Ammon's horn (tissue), 1 donor: ENCODE measurements at regions not wholly inside any gene's neighbourhood (a gene's known extent, or its start where the extent isn't known, plus 50 kb on each side); places are given as distances from the start of the nearest gene placed in this dataset.

Source experiments
- DNase-seq: peaks from one replicate; pipeline ENCODE4 v3.0.0-alpha.2; 2016; ENCODE audit warnings: low spot score

GRCh38 chr12:102781117-102781516, 135.9 kb downstream of the PAH start:
- DNase-seq, result peak; percentile 66

DNA sequence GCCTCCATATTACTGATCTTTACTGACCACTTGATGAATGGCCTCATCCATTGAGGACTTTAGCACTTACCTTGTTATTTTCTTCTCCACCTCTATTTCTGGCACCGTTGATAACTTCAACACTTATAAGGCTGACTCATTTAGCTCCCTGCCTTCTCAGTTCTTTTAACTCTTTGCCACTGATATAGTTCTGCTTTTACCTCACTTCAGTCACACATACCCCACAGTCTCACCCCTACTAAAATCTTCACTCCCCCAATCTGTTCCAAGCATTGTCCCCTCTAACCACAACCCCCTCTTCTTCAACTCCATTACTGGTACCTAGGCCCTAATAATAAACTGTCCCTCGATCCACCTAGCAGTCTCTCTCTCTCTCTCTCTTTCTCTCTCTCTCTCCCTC, 141.0 kb downstream of the PAH start:
- DNase-seq, result no peak

GRCh38 chr12:102769323-102769916, 147.6 kb downstream of the PAH start:
- DNase-seq, result peak; percentile 80

DNA sequence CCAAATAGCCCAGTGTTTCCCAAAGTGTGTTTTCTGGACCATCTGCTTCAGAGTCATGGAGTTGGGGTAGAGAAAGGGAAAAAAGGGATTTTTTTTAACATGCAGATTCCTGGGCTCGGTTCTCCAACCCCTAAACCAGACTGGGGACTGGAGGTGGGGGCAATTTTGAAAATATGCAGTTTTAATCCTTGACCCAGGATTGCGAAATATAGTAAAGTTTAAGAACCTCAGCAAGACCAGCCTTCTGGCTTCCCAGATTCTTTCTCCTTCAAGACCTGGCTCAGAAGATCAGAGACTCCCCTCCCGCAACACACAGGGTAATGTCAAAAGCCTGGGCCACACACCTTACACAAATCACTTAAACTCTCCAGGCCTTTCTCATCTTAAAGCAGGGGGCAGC, 150.1 kb downstream of the PAH start:
- DNase-seq, result no peak

GRCh38 chr12:102765736-102766135, 151.3 kb downstream of the PAH start:
- no peak for DNase-seq

DNA sequence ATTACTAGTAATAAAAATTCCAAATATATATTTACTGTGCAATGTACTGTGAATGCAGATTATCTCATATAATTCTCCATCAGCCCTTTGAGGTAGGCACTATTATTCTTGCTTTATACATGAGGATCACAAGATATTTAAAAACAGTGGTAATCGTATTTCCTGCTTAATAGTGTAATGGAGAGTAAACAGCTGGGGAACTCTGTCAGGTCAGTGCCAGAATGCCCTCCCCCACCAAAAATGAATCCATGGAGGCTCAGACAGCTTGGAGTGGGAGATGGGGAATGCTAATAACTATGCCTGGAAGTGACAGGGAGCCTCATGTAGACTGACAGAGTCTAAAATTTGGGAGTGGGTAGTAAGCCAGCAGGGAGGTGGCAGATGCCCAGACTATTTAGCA, 153.6 kb downstream of the PAH start:
- DNase-seq, result no peak

- DNase-seq, result no peak
Observed at GRCh38 chr12:102763061-102763460, 154.0 kb downstream of the PAH start.

DNA sequence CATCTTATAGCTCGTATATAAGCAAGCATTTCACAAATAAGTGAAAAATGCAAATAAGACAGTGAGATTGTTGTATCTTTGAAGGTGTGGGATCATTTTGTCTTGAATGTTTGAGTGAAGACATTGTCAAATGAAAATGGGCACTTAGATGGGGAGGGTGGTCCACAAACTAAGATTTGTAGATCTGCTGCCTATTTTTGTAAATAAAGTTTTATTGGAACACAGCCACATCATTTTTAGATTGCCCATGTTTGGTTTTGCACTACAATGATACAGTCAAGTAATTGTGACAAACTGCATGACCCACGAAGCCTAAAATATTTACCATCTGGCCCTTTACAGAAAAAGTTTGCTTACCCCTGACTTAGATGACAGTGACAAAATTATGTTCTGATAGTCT, 156.7 kb downstream of the PAH start:
- no peak for DNase-seq

DNA sequence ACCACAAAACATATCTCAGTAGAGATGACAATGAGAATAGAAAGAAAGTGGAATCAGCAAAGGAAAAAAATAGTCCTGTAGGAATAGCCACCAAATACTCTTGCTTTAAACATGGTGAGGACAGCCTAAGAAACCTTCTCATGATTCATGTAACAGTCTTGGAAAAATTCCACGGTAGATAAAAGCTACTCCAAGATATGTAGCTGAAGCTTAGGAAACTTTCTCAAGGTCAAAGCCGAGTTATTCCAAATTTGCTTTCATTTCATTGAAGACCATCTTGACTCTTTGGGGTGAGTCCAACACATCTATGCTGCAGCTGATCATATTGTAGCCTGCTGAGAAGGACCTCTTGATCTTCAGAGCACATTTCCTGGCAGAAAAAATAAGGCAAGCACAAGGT, 157.6 kb downstream of the PAH start:
- DNase-seq, result no peak

- no peak for DNase-seq
Observed at GRCh38 chr12:102757882-102758226, 159.2 kb downstream of the PAH start.

- no peak for DNase-seq
Observed at GRCh38 chr12:102757154-102757881, 159.7 kb downstream of the PAH start.

- no peak for DNase-seq
Observed at GRCh38 chr12:102756530-102756929, 160.5 kb downstream of the PAH start.

DNA sequence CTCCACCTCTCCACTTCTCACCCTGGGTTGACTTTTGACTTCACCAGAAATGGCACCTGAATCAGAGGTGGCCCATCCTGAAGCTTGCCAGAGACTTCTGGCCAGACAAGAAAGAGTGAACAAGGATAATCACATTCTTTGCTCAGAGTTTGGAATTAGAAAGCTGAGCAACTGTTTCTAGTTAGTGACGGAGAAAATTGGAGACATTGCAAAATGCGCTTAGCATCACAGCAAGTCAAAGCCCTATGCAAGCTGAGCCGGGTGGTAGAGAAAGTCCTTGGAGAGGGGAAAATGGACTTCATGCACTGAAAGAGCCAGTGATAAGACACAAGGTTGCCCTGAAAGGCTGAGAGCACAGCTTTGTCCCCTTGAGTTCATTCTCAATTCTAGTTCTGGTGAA, 161.8 kb downstream of the PAH start:
- no peak for DNase-seq

- DNase-seq, result no peak
Observed at GRCh38 chr12:102753802-102754201, 163.2 kb downstream of the PAH start.

DNA sequence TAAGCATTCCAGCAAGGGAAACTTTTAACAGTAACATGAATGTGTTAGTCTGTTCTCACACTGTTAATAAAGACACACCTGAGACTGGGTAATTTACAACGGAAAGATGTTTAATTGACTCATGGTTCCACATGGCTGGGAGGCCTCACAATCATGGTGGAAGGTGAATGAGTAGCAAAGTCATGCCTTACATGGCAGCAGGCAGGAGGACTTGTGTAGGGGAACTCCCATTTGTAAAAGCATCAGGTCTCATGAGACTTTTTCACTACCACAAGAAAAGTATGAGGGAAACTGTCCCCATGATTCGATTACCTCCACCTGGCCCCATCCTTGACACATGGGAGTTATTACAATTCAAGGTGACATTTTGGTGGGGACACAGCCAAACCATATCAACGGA, 168.3 kb downstream of the PAH start:
- no peak for DNase-seq

DNA sequence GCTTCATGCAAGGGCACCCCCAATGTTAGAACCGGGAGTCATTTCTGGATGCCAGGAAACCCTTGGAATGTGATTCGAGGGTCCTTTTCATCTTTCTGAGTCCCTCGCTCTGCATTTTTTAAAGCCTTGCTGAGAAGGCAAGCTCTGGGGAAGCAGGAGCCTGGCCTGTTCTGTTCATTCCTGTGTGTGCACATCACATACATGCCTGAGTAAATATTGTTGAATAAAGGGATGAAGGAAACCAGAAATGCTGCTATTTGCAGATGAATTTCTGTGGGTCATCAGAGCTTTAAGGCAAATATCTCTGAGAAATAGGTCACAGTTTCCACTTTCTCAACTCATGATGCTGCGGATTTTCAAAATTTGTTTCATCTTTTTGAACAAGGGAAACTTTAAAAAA, 170.1 kb downstream of the PAH start:
- no peak for DNase-seq

DNA sequence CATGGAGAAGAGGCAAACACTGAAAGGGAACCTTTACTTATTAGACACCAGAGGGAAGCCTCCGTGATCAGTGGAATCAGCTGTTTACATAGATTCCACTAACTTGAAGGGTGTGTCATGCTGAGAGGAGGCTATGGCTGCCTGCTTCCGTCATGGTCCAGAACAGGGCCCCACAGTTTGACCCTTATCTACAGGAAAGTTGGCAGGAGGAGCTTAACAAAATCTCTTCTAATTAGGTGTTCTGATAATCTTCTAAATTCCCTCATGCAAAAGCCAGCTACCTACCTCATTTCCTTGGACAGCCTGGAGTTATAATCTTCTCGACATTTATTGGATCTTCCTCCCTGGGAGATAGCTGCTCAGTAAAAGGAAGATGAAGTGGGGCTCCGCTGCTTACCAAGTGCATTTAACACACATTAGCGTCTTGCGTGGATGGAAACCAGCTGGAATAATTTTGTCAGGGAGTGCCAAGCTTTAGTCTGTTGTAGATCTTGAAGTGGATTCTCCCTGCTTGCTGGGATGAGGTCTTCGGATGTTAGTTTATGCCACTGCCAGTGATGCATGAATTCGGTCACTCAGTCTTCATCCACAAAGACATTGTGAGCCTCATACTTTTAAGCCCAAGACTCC, 171.0 kb downstream of the PAH start:
- no peak for DNase-seq

DNA sequence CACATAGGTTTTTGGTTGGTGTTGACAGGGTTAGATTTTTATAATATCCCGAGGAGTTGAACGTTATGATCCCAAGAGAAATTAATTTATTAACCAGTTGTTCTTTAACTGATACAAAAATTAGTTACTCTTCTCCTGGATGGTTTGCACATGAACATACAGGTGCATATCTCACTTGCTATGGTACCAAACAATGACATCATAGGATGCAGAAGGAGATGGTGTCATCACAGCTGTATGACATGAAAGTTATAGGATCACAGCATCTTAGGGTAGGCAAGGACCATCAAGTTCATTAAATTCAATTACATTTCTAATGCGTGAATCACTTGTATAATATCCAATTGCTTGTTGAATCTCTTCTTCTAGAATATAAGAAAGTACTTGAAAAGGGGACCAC, 175.8 kb downstream of the PAH start:
- DNase-seq, result no peak

- peak; percentile 34 for DNase-seq
Observed at GRCh38 chr12:102740141-102740955, 176.7 kb downstream of the PAH start.

DNA sequence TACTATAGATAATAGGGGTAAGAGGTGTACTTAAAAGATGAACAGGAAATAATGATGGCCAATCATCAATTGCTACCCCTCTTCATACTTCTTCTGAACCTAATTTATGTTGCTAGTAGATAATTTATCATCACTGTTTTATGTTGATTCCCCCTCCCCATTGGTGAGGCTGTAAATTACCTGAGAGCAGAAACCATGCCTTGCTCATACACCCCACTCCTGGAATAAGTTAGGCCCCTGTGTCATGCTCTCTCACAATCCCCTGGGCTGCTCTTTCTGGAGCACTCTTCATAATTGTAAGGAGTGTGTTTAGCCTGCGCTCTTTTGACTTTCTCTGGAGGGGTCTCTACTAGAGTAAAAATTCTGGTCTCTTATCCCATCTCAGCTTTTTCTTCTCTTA, 180.7 kb downstream of the PAH start:
- DNase-seq, result no peak

GRCh38 chr12:102735104-102735503, 181.9 kb downstream of the PAH start:
- no peak for DNase-seq

DNA sequence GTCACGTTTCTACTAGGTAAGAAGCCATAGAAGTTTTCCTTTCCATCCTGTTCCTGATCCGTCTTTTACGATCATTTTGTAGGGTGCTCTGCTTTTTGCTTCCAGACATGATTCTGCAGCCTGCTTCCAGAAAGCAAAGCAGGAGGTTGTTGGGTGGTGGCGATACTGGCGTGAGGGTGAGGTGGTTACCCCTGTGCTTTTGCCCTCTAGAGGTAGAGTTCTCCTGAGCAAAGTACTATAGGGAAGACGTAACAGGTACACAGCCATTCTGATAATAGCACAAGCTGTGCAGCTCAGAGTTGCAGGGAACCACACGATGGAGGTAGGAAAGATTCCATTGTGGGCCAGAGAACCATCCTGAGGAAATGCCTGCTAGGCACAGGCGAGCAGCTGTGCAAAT, 186.0 kb downstream of the PAH start:
- DNase-seq, result no peak
